Ishikawa (cell line): ENCODE measurements at regions not wholly inside any gene's neighbourhood (a gene's known extent, or its start where the extent isn't known, plus 50 kb on each side); places are given as distances from the start of the nearest gene placed in this dataset.

Experiments used
- CEBPB ChIP-seq: IDR thresholded peaks from 2 replicates; pipeline ENCODE4 v1.6.1; 2012
- CREB1 ChIP-seq: IDR thresholded peaks from 2 replicates; pipeline ENCODE4 v1.6.1; 2012; ENCODE audit warnings: low read depth
- EGR1 ChIP-seq: IDR thresholded peaks from 2 replicates; pipeline ENCODE4 v1.6.1; 2012
- EP300 ChIP-seq: IDR thresholded peaks from 2 replicates; pipeline ENCODE4 v1.6.1; 2012; ENCODE audit warnings: borderline replicate concordance
- MAX ChIP-seq: IDR thresholded peaks from 2 replicates; pipeline ENCODE4 v1.6.1; 2012
- NFIC ChIP-seq: IDR thresholded peaks from 2 replicates; pipeline ENCODE4 v1.6.1; 2012
- RAD21 ChIP-seq: IDR thresholded peaks from 2 replicates; pipeline ENCODE4 v1.6.1; 2012; ENCODE audit warnings: low read depth
- REST ChIP-seq: IDR thresholded peaks from 2 replicates; pipeline ENCODE4 v1.6.1; 2012; ENCODE audit warnings: low read depth, mild to moderate bottlenecking
- TAF1 ChIP-seq: IDR thresholded peaks from 2 replicates; pipeline ENCODE4 v1.6.1; 2012; ENCODE audit warnings: low read depth, mild to moderate bottlenecking
- TCF12 ChIP-seq: IDR thresholded peaks from 2 replicates; pipeline ENCODE4 v1.6.1; 2012; ENCODE audit warnings: low read depth
- TEAD4 ChIP-seq: IDR thresholded peaks from 2 replicates; pipeline ENCODE4 v1.6.1; 2012
- YY1 ChIP-seq: IDR thresholded peaks from 2 replicates; pipeline ENCODE4 v1.6.1; 2012; ENCODE audit warnings: low read depth
- ZBTB7A ChIP-seq: IDR thresholded peaks from 2 replicates; pipeline ENCODE4 v1.6.1; 2012; ENCODE audit warnings: low read depth

GRCh38 chr16:50470687-50471086 lies 77.5 kb upstream of the NKD1 start:
- TF ChIP-seq NFIC = no peak
- TF ChIP-seq EP300 = no peak
- TF ChIP-seq YY1 = no peak
- no peak for TF ChIP-seq MAX
- no peak for TF ChIP-seq CEBPB
- no peak for TF ChIP-seq EGR1
- no peak for TF ChIP-seq REST
- TF ChIP-seq TEAD4 = no peak
- no peak for TF ChIP-seq TAF1
- TF ChIP-seq TCF12 = no peak
- no peak for TF ChIP-seq RAD21
- TF ChIP-seq ZBTB7A = no peak
- no peak for TF ChIP-seq CREB1
